Heart left ventricle (tissue), 13 donors: ENCODE measurements at regions not wholly inside any gene's neighbourhood (a gene's known extent, or its start where the extent isn't known, plus 50 kb on each side); places are given as distances from the start of the nearest gene placed in this dataset.

ENCODE experiments used
- CTCF ChIP-seq, 12 donors: fragments of 200-600 bp; sonication (generic) in 4 of 12; IDR thresholded peaks; one replicate each; pipeline versions ENCODE4 v1.5.0 to v1.8.0; 2018 to 2022; ENCODE audit warnings: antibody characterized with exemption in 12 of 12, mild to moderate bottlenecking in 5 of 12
- POLR2A ChIP-seq, 2 donors: fragments of 450-650 bp; IDR thresholded peaks; one replicate each; pipeline ENCODE4 v1.6.1; 2017; ENCODE audit warnings: antibody characterized with exemption in 2 of 2, mild to moderate bottlenecking in 2 of 2, moderate library complexity in 2 of 2
- donor health status: ischemic (EF 13 %, LVEDD 7.1; RV severe dilation, severe dysfunction).
- donor health status: DM: no; HTN: yes; CAD: no.
- donor health status: DM: no; HTN: no; CAD: no.
- donor health status: ischemic (EF 25% LVEDD 6.9; RV normal size, moderate dysfunction).
- donor health status: ischemic (EF 25% LVEDD 5.7; RV mildly dilated, moderate dysfunction).
- donor health status: ischemic (EF 35%, LVEDD 5.7; RV mildly dilated, moderate dysfunction).
- donor health status: nonischemic (EF 11% LVEDD 7.7; RV severe dilation, severe dysfunction).
- donor health status: DM: yes; HTN: yes; CAD: no.
- donor health status: PGD.
- donor health status: ischemic (EF 29% LVEDD 5.4; RV normal size, mild dysfunction).
- donor health status: nonischemic (EF 23%, LVEDD 6.1; RV moderate dilation, normal function).

- TF ChIP-seq CTCF (IDR thresholded peaks at IDR 0.05) (no peak), POLR2A (IDR thresholded peaks at IDR 0.05) (no peak)
Measured at GRCh38 chr4:67286724-67287123, 258.6 kb downstream of the CENPC start.
